Keratinocyte (primary cell): ENCODE measurements at regions not wholly inside any gene's neighbourhood (a gene's known extent, or its start where the extent isn't known, plus 50 kb on each side); places are given as distances from the start of the nearest gene placed in this dataset.

Source experiments
- DNase-seq: peaks from one replicate; pipeline ENCODE4 v3.0.0-alpha.2; 2011; ENCODE audit warnings: low read depth, missing footprints, low spot score
- FAIRE-seq: peaks from 2 replicates; lab custom pipeline; 2011; peaks lifted over from hg19 to GRCh38; lab: Jason Lieb, UNC
- H2AFZ ChIP-seq: 2 replicates; pipeline ENCODE4 v1.6.0; 2012; ENCODE audit warnings: low read length, control low read depth, inconsistent platforms; ENCODE audit not compliant: control insufficient read depth
- H3K27ac ChIP-seq: 2 replicates; pipeline ENCODE4 v1.5.1; 2011; ENCODE audit warnings: low read length; ENCODE audit not compliant: control insufficient read depth, insufficient read depth
- H3K27me3 ChIP-seq: 3 replicates; pipeline ENCODE4 v1.6.0; 2011; ENCODE audit warnings: low read length; ENCODE audit not compliant: control insufficient read depth, insufficient read depth; ENCODE audit errors: extremely low read depth
- H3K36me3 ChIP-seq, 2 experiments: 2 replicates in 1 of 2; 3 replicates in 1 of 2; pipeline ENCODE4 v1.5.1; 2011; ENCODE audit warnings: low read length in 2 of 2, mild to moderate bottlenecking in 1 of 2; ENCODE audit not compliant: control insufficient read depth in 2 of 2, insufficient read depth in 2 of 2; ENCODE audit errors: extremely low read depth in 1 of 2
- H3K4me1 ChIP-seq: 3 replicates; pipeline ENCODE4 v1.5.1; 2011; ENCODE audit warnings: low read length; ENCODE audit not compliant: control insufficient read depth, insufficient read depth; ENCODE audit errors: extremely low read depth
- H3K4me2 ChIP-seq: 3 replicates; pipeline ENCODE4 v1.6.0; 2011; ENCODE audit warnings: low read depth, low read length; ENCODE audit not compliant: control insufficient read depth, insufficient read depth; ENCODE audit errors: extremely low read depth
- H3K4me3 ChIP-seq, 3 experiments: fragments of 200-600 bp in 1 of 3; sonication (generic) in 1 of 3; 2 replicates in 2 of 3; 3 replicates in 1 of 3; pipeline ENCODE4 v1.5.1; 2011 to 2016; ENCODE audit warnings: low read length in 3 of 3, mild to moderate bottlenecking in 3 of 3, control low read depth in 2 of 3, inconsistent platforms in 1 of 3, low read depth in 1 of 3, mixed read lengths in 1 of 3, mixed run types in 1 of 3, moderate library complexity in 1 of 3; ENCODE audit not compliant: control insufficient read depth in 2 of 3, insufficient read depth in 2 of 3; ENCODE audit errors: extremely low read depth in 1 of 3
- H3K79me2 ChIP-seq: 2 replicates; pipeline ENCODE4 v1.6.0; 2012; ENCODE audit warnings: low read length; ENCODE audit not compliant: control insufficient read depth, insufficient read depth
- H3K9ac ChIP-seq: 3 replicates; pipeline ENCODE4 v1.6.0; 2011; ENCODE audit warnings: low read length; ENCODE audit not compliant: control insufficient read depth, insufficient read depth; ENCODE audit errors: extremely low read depth
- H3K9me1 ChIP-seq: 3 replicates; pipeline ENCODE4 v1.6.0; 2011; ENCODE audit warnings: low read length; ENCODE audit not compliant: control insufficient read depth, insufficient read depth; ENCODE audit errors: extremely low read depth
- H3K9me3 ChIP-seq: 2 replicates; pipeline ENCODE4 v1.5.1; 2012; ENCODE audit warnings: low read depth, low read length; ENCODE audit not compliant: control insufficient read depth
- H4K20me1 ChIP-seq: 3 replicates; pipeline ENCODE4 v1.6.0; 2011; ENCODE audit warnings: low read length; ENCODE audit not compliant: control insufficient read depth, insufficient read depth; ENCODE audit errors: extremely low read depth
- EZH2 ChIP-seq: IDR thresholded peaks from one replicate; pipeline ENCODE4 v1.6.1; 2012; ENCODE audit warnings: inconsistent platforms, mild to moderate bottlenecking, low read length, moderate library complexity
- dilution Hi-C: fragments of 300-500 bp; cut with MboI; formaldehyde crosslinking; loops from one replicate; pipeline ENCODE4 v1.7.0; 2020; ENCODE audit warnings: low sequenced_read_pairs; ENCODE audit not compliant: extremely low pct_ligation_motif_present
- TF ChIP-seq, protein P1 (sequence below), 3 experiments: IDR thresholded peaks in 1 of 3; conservative IDR thresholded peaks in 1 of 3; optimal IDR thresholded peaks in 1 of 3; 2 replicates in 2 of 3; 3 replicates in 1 of 3; pipeline versions ENCODE3 to v1.5.1; 2011; ENCODE audit warnings: low read length in 3 of 3, mild to moderate bottlenecking in 3 of 3, moderate library complexity in 2 of 3, control low read depth in 1 of 3, inconsistent platforms in 1 of 3; ENCODE audit not compliant: insufficient read depth in 2 of 3; ENCODE audit errors: extremely low read depth in 1 of 3

DNA sequence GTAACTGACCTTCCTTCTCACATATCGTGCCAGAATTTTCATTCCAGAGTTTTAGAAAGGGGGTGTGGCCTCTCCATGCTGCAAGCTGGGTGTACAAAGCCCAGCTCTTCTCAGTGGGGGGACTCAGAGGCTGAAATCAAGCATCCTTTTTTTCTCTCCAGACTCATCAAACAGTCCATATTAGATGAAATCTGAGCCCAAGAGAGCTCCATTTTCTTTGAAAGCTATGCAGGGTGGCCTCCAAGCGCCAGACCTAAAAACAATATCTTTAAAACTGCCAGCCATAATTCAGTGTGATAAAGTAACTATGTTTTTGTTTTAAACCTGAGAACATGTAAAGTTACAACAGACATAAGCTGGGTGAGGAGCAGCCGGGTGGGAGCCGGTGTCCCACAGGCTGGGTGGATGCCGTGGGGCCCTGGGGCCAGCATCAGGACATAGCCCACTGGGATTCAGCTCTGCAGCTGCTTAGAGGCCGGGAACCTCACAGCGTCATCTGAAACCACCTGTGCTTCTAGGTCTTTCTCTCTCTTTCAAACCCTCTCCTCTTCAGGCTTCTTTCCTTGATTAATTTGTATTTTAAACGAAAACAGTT, 249.2 kb downstream of the ZNF536 start:
- no peaks in the 10 kb centered on the region for H3K79me2 ChIP-seq
- H3K27ac ChIP-seq = no peak overlapping the region
- no peaks in the 10 kb centered on the region for H3K27me3 ChIP-seq
- no peaks in the 10 kb centered on the region for H3K4me1 ChIP-seq
- H3K4me2 ChIP-seq = no peak overlapping the region
- DNase-seq (no peak), FAIRE-seq (no peak)
- no peak overlapping the region for H2AFZ ChIP-seq
- no peaks in the 10 kb centered on the region for H4K20me1 ChIP-seq
- no peak for TF ChIP-seq EZH2
- TF ChIP-seq, protein P1, sequence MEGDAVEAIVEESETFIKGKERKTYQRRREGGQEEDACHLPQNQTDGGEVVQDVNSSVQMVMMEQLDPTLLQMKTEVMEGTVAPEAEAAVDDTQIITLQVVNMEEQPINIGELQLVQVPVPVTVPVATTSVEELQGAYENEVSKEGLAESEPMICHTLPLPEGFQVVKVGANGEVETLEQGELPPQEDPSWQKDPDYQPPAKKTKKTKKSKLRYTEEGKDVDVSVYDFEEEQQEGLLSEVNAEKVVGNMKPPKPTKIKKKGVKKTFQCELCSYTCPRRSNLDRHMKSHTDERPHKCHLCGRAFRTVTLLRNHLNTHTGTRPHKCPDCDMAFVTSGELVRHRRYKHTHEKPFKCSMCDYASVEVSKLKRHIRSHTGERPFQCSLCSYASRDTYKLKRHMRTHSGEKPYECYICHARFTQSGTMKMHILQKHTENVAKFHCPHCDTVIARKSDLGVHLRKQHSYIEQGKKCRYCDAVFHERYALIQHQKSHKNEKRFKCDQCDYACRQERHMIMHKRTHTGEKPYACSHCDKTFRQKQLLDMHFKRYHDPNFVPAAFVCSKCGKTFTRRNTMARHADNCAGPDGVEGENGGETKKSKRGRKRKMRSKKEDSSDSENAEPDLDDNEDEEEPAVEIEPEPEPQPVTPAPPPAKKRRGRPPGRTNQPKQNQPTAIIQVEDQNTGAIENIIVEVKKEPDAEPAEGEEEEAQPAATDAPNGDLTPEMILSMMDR (optimal IDR thresholded peaks at IDR 0.05 in 1 of 3, IDR thresholded peaks at IDR 0.05 in 1 of 3, conservative IDR thresholded peaks at IDR 0.05 in 1 of 3; ENCODE audit: extremely low read depth in 1 of 3, insufficient read depth in 2 of 3, low read length in 3 of 3) = no peak
- no peak overlapping the region for H3K4me3 ChIP-seq
- no peak overlapping the region for H3K9ac ChIP-seq
- peaks cover 4% of the 10 kb centered on the region for H3K9me3 ChIP-seq
- dilution Hi-C loops = no loop called here
- H3K36me3 ChIP-seq = no peaks in the 10 kb centered on the region
- no peaks in the 10 kb centered on the region for H3K9me1 ChIP-seq

DNA sequence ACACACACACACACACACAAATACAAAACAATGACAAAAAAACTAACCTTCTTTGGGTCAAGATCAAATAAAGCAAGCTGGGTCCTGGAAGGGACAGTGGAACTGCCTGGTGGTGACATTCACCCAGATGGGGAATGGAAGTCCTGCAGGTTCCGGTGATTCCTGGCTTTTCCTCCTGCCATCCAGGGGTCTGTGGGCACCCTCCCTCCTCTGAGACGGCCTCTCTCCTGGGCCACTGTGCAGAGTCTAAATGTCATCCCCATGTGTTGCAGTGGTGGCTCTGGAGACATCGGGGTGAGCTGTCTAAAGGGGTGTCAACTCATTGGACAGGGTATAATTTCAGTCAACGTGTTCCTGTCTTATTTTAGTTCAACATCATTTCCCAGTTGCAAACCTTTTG, 248.2 kb downstream of the ZNF536 start:
- H3K4me3 ChIP-seq = no peak overlapping the region
- no peaks in the 10 kb centered on the region for H4K20me1 ChIP-seq
- no peaks in the 10 kb centered on the region for H3K36me3 ChIP-seq
- TF ChIP-seq EZH2 = no peak
- TF ChIP-seq, protein P1 (optimal IDR thresholded peaks at IDR 0.05 in 1 of 3, IDR thresholded peaks at IDR 0.05 in 1 of 3, conservative IDR thresholded peaks at IDR 0.05 in 1 of 3; ENCODE audit: extremely low read depth in 1 of 3, insufficient read depth in 2 of 3, low read length in 3 of 3) = no peak
- H3K4me2 ChIP-seq = no peak overlapping the region
- peaks cover 4% of the 10 kb centered on the region for H3K9me3 ChIP-seq
- dilution Hi-C loops = no loop called here
- H3K27ac ChIP-seq = no peak overlapping the region
- no peak overlapping the region for H2AFZ ChIP-seq
- H3K27me3 ChIP-seq = no peaks in the 10 kb centered on the region
- no peaks in the 10 kb centered on the region for H3K9me1 ChIP-seq
- DNase-seq (no peak), FAIRE-seq (no peak)
- H3K79me2 ChIP-seq = no peaks in the 10 kb centered on the region
- no peaks in the 10 kb centered on the region for H3K4me1 ChIP-seq
- no peak overlapping the region for H3K9ac ChIP-seq
